ENCODE measurements at regions not wholly inside any gene's neighbourhood (a gene's known extent, or its start where the extent isn't known, plus 50 kb on each side); places are given as distances from the start of the nearest gene placed in this dataset.
"Not testable (repeated sequence)": the region's sequence is repeated elsewhere in the genome, so short reads cannot be mapped to it uniquely, and the experiment has no call there.

DNA sequence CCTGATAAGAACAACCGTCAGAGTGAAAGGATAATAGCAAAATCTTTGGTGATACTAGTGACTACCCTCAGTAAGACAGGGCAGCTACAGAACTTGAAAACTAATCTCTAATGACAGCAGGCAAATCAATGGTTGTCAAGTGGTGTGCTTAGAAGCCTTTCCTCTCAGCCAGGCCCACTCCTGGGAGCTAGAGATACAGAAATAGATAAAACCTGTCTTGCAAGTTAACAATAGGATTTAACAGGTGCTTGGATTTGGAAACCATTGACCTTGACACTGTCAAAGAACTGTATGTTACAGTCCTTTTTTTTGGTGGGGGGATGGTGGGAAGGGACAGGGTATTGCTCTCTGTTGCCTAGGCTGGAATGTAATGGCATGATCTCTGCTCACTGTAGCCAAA, 118.6 kb downstream of the BASP1 start:
- no peaks in the 10 kb centered on the region for H3F3A ChIP-seq (ENCODE audit: low read depth)
- no peaks in the 10 kb centered on the region for H3K79me2 ChIP-seq (ENCODE audit: low read depth)
- no peaks in the 10 kb centered on the region for H3K9me3 ChIP-seq (ENCODE audit: low read depth)
- H3K4me3 ChIP-seq: no peak overlapping the region
- H3K4me2 ChIP-seq: no peak overlapping the region
- Mint-ChIP-seq H3K36me3 (no peaks in the 10 kb centered on the region), H3K27ac (no peak overlapping the region), H3K9me3 (peaks cover 13% of the 10 kb centered on the region), H3K27me3 (ENCODE audit: insufficient read depth, low read depth) (no peaks in the 10 kb centered on the region), H3K4me1 (no peaks in the 10 kb centered on the region), H3K4me3 (no peak overlapping the region)
- no peak for DNase-seq (ENCODE audit: low spot score)
- no peaks in the 10 kb centered on the region for H3K27me3 ChIP-seq
- no peaks in the 10 kb centered on the region for H3K36me3 ChIP-seq
- H3K4me1 ChIP-seq: no peaks in the 10 kb centered on the region
- H3K27ac ChIP-seq: no peak overlapping the region
- no peak overlapping the region for H3K9ac ChIP-seq
- H2AFZ ChIP-seq (replicated peaks): no peak overlapping the region
- TF ChIP-seq EZH2phosphoT487 (IDR thresholded peaks at IDR 0.05) (no peak), EZH2 (IDR thresholded peaks at IDR 0.05) (no peak)
- TF ChIP-seq, protein P1, sequence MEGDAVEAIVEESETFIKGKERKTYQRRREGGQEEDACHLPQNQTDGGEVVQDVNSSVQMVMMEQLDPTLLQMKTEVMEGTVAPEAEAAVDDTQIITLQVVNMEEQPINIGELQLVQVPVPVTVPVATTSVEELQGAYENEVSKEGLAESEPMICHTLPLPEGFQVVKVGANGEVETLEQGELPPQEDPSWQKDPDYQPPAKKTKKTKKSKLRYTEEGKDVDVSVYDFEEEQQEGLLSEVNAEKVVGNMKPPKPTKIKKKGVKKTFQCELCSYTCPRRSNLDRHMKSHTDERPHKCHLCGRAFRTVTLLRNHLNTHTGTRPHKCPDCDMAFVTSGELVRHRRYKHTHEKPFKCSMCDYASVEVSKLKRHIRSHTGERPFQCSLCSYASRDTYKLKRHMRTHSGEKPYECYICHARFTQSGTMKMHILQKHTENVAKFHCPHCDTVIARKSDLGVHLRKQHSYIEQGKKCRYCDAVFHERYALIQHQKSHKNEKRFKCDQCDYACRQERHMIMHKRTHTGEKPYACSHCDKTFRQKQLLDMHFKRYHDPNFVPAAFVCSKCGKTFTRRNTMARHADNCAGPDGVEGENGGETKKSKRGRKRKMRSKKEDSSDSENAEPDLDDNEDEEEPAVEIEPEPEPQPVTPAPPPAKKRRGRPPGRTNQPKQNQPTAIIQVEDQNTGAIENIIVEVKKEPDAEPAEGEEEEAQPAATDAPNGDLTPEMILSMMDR (IDR thresholded peaks at IDR 0.05): no peak
- H4K20me1 ChIP-seq (ENCODE audit: low read depth): no peaks in the 10 kb centered on the region

DNA sequence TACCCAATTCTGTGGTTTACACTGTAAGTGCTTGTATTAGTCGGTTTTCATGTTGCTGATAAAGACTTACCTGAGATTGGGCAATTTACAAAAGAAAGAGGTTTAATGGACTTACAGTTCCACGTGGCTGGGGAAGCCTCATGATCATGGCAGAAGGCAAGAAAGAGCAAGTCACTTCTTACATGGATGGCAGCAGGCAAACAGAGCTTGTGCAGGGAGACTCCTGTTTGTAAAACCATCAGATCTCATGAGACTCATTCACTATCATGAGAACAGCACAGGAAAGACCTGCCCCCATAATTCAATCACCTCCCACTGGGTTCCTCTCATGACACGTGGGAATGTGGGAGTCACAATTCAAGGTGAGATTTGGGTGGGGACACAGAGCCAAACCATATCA, 119.3 kb downstream of the BASP1 start:
- H3K4me3 ChIP-seq; H3K27me3 ChIP-seq; H3K4me1 Mint-ChIP-seq; H3F3A ChIP-seq (ENCODE audit: low read depth); H3K79me2 ChIP-seq (ENCODE audit: low read depth); H3K36me3 ChIP-seq; DNase-seq (ENCODE audit: low spot score); H4K20me1 ChIP-seq (ENCODE audit: low read depth); H3K9ac ChIP-seq; H3K36me3 Mint-ChIP-seq; H3K4me3 Mint-ChIP-seq; H3K27ac ChIP-seq; H3K4me1 ChIP-seq; H3K4me2 ChIP-seq; H3K9me3 ChIP-seq (ENCODE audit: low read depth); H3K27me3 Mint-ChIP-seq (ENCODE audit: insufficient read depth, low read depth); H2AFZ ChIP-seq (replicated peaks); H3K27ac Mint-ChIP-seq: not testable (repeated sequence)
- H3K9me3 Mint-ChIP-seq: peaks cover 13% of the 10 kb centered on the region

DNA sequence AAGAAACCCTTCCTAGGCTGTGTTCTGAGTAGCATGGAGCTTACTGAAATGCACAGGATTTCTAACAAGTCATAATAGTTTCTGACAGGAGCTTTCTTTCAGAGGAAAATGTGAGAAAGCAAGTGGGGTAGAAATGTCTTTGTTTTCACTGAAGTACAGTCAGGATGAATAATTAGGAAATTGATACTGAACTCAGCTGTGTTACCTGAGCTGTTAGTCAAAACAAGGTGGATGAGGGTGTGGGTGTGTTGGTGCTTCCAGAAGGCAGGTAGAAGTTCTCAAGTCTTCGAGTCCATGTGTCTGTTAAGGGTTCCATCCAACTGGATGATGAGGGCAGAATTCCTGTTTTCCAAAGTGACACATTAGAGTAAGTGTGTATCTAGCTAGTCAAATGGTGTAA, 122.4 kb downstream of the BASP1 start:
- Histone ChIP-seq H3K9me3 (ENCODE audit: low read depth) (no peaks in the 10 kb centered on the region), H3K4me3 (no peak overlapping the region), H3K27me3 (no peaks in the 10 kb centered on the region), H3F3A (ENCODE audit: low read depth) (no peaks in the 10 kb centered on the region), H3K27ac (no peak overlapping the region), H3K4me2 (no peak overlapping the region), H3K4me1 (no peaks in the 10 kb centered on the region), H3K79me2 (ENCODE audit: low read depth) (no peaks in the 10 kb centered on the region), H2AFZ (replicated peaks) (no peak overlapping the region), H3K9ac (no peak overlapping the region), H4K20me1 (ENCODE audit: low read depth) (no peaks in the 10 kb centered on the region), H3K36me3 (no peaks in the 10 kb centered on the region)
- Mint-ChIP-seq H3K27ac (no peak overlapping the region), H3K36me3 (no peaks in the 10 kb centered on the region), H3K27me3 (ENCODE audit: insufficient read depth, low read depth) (no peaks in the 10 kb centered on the region), H3K4me1 (no peaks in the 10 kb centered on the region), H3K9me3 (peaks cover 13% of the 10 kb centered on the region), H3K4me3 (no peak overlapping the region)
- TF ChIP-seq EZH2phosphoT487 (IDR thresholded peaks at IDR 0.05) (no peak), EZH2 (IDR thresholded peaks at IDR 0.05) (no peak)
- TF ChIP-seq, protein P1 (IDR thresholded peaks at IDR 0.05): no peak
- DNase-seq (ENCODE audit: low spot score): no peak

DNA sequence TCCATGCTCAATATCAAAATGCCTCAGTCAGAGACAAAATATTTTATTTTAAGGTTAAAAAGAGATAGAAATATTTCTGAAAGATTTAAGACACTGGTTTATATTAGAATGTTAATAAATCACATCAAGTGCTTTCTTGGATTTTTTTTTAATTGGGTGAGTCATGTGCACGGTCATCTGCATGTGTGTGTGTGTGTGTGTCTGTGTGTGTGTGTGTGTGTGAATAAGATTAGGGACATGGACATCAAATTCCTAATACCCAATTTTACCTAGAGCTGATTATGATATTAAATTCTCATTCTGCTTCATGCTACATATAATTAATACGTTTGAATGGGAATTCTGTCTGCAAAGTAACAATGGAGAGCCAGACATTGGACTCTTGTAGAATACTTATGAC, 122.9 kb downstream of the BASP1 start:
- Histone ChIP-seq H3K9me3 (ENCODE audit: low read depth) (no peaks in the 10 kb centered on the region), H3K79me2 (ENCODE audit: low read depth) (no peaks in the 10 kb centered on the region), H3K27me3 (no peaks in the 10 kb centered on the region), H2AFZ (replicated peaks) (no peak overlapping the region), H4K20me1 (ENCODE audit: low read depth) (no peaks in the 10 kb centered on the region), H3F3A (ENCODE audit: low read depth) (no peaks in the 10 kb centered on the region), H3K4me3 (no peak overlapping the region), H3K4me1 (no peaks in the 10 kb centered on the region), H3K4me2 (no peak overlapping the region), H3K9ac (no peak overlapping the region), H3K36me3 (no peaks in the 10 kb centered on the region), H3K27ac (no peak overlapping the region)
- Mint-ChIP-seq H3K27ac (no peak overlapping the region), H3K4me1 (no peaks in the 10 kb centered on the region), H3K36me3 (no peaks in the 10 kb centered on the region), H3K9me3 (peaks cover 13% of the 10 kb centered on the region), H3K4me3 (no peak overlapping the region), H3K27me3 (ENCODE audit: insufficient read depth, low read depth) (no peaks in the 10 kb centered on the region)
- TF ChIP-seq EZH2 (IDR thresholded peaks at IDR 0.05) (no peak), EZH2phosphoT487 (IDR thresholded peaks at IDR 0.05) (no peak)
- TF ChIP-seq, protein P1 (IDR thresholded peaks at IDR 0.05): no peak
- no peak for DNase-seq (ENCODE audit: low spot score)
